ENCODE measurements at regions not wholly inside any gene's neighbourhood (a gene's known extent, or its start where the extent isn't known, plus 50 kb on each side); places are given as distances from the start of the nearest gene placed in this dataset.

DNA sequence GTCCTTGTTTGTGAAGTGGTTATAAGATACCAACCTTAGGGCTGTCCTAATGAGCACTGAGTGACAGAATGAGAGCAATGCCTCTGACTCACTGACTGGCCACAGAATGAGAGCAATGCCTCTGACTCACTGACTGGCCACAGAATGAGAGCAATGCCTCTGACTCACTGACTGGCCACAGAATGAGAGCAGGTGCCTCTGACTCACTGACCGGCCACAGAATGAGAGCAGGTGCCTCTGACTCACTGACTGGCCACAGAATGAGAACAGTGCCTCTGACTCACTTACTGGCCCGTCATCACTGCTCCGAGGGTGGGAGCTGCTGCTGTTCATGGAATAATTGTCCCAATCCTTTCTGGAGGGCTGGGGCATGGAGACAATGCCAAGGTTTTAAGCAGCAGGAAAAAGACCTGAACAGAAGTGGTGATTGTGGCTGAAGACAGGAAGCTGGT, 265.2 kb upstream of the PPP2R2D start:
- TF ChIP-seq, protein P1, sequence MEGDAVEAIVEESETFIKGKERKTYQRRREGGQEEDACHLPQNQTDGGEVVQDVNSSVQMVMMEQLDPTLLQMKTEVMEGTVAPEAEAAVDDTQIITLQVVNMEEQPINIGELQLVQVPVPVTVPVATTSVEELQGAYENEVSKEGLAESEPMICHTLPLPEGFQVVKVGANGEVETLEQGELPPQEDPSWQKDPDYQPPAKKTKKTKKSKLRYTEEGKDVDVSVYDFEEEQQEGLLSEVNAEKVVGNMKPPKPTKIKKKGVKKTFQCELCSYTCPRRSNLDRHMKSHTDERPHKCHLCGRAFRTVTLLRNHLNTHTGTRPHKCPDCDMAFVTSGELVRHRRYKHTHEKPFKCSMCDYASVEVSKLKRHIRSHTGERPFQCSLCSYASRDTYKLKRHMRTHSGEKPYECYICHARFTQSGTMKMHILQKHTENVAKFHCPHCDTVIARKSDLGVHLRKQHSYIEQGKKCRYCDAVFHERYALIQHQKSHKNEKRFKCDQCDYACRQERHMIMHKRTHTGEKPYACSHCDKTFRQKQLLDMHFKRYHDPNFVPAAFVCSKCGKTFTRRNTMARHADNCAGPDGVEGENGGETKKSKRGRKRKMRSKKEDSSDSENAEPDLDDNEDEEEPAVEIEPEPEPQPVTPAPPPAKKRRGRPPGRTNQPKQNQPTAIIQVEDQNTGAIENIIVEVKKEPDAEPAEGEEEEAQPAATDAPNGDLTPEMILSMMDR (IDR thresholded peaks at IDR 0.05) = no peak
- no peak for TF ChIP-seq EP300 (IDR thresholded peaks at IDR 0.05)
